Ishikawa (cell line): ENCODE measurements at regions not wholly inside any gene's neighbourhood (a gene's known extent, or its start where the extent isn't known, plus 50 kb on each side); places are given as distances from the start of the nearest gene placed in this dataset.

Experiments used
- CREB1 ChIP-seq: IDR thresholded peaks from 2 replicates; pipeline ENCODE4 v1.6.1; 2012; ENCODE audit warnings: low read depth
- MAX ChIP-seq: IDR thresholded peaks from 2 replicates; pipeline ENCODE4 v1.6.1; 2012
- NFIC ChIP-seq: IDR thresholded peaks from 2 replicates; pipeline ENCODE4 v1.6.1; 2012
- RAD21 ChIP-seq: IDR thresholded peaks from 2 replicates; pipeline ENCODE4 v1.6.1; 2012; ENCODE audit warnings: low read depth
- REST ChIP-seq: IDR thresholded peaks from 2 replicates; pipeline ENCODE4 v1.6.1; 2012; ENCODE audit warnings: low read depth, mild to moderate bottlenecking
- TCF12 ChIP-seq: IDR thresholded peaks from 2 replicates; pipeline ENCODE4 v1.6.1; 2012; ENCODE audit warnings: low read depth
- TEAD4 ChIP-seq: IDR thresholded peaks from 2 replicates; pipeline ENCODE4 v1.6.1; 2012
- USF1 ChIP-seq: IDR thresholded peaks from 2 replicates; pipeline ENCODE4 v1.6.1; 2012
- YY1 ChIP-seq: IDR thresholded peaks from 2 replicates; pipeline ENCODE4 v1.6.1; 2012; ENCODE audit warnings: low read depth

GRCh38 chr5:57037355-57037754 is 85.4 kb upstream of the MIER3 start:
- TF ChIP-seq NFIC (no peak), RAD21 (no peak), TCF12 (no peak), YY1 (no peak), MAX (no peak), TEAD4 (no peak), USF1 (no peak), REST (no peak), CREB1 (no peak)
